ENCODE measurements at regions not wholly inside any gene's neighbourhood (a gene's known extent, or its start where the extent isn't known, plus 50 kb on each side); places are given as distances from the start of the nearest gene placed in this dataset.

DNA sequence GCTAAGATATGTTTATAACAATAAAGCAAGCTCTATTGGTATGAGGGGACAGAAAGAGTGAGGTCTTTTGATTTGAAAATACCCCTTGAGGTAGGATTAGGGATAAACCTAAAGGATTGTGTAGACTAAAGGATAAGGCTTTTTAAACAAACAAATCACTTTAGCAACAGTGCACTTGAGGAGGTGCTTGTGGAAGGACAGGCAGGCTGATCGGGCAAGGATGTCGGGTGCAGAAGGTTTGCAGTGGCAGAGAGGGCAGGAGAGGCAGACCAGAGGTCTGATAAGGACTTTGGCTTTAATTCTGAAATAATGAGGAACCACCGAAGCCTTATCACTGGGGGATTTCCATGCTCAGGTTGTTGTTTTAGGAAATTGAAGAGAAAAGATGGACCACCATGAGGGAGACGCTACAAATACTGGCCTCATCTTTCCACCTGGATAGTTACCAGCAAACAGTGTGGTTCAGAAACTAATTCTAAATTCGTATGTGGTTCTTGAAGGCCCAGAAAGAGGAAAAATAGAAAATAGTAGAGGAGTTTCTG lies 119.5 kb upstream of the KLF6 start:
- DNase-seq, result no peak

- DNase-seq, result no peak
These were observed 117.9 kb upstream of the KLF6 start for GRCh38 chr10:3902809-3903410.

DNA sequence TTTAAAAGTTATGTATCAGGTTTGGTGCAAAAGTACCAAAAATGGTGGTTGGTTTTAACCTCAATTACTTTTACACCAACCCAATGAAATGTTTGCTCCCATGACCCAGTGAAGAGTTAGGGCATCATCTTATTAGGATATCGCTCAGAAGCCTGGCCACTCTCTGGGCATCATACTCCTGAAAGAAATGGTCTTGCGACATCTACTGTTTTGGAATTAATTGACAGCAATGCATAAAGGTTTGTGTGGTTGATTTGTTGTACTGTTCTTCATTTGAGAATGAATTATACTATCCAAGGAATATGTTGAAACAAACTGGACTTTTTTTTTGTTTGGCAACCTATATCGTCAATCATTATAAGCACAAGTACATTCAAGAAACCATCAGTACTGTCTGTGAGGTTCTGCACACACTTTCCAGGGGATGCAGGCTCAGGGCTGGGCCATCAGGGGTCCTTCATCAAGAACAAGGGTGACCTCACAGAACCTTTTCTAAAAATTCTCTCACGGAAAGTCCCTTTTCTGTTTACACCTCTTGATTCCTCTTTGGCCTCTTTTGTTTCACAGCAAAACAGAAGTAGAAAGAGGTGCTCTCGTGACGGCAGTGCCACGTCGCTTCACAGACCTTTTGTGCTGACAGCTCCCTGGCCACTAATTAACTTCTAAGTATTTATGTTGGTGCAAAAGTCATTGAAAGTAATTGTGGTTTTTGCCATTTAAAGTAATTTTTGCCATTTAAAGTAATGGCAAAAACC lies 117.2 kb upstream of the KLF6 start:
- no peak for DNase-seq

DNA sequence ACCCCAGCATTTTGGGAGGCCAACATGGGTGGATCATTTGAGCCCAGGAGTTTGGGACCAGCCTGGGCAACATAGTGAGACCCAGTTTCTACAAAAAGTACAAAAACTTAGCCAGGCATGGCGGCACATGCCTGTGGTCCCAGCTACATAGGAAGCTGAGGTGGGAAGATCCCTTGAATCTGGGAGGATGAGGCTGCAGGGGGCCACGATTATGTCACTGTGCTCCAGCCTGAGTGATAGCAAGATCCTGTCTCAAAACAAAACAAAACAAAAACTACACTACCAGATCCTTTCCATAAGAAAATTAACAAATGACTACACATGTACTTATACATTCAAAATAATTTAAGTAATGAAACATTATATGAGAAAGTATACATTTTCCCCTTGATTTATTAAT lies 116.4 kb upstream of the KLF6 start:
- DNase-seq, result no peak

- DNase-seq, result no peak
These were observed 115.4 kb upstream of the KLF6 start for GRCh38 chr10:3900391-3900790.

GRCh38 chr10:3898821-3899220 lies 113.8 kb upstream of the KLF6 start:
- peak; percentile 87 for DNase-seq

DNA sequence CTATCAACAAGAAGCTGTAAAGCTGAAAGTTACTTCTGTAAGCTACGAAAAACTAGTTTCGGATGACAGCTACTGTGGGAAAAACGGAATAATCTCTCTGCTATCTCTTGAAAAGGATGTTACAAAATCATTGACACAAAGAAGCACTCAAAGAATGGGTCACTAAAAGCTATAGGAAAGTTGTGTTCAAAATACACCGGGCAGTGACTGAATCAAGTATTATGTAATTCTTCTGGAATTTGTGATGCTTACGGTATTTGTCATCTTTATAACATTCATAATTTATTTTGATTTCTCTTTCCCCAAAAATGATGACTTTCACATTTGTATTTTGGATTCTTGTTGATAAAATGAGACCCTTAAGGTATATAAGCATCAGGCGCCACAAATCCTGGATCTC lies 112.1 kb upstream of the KLF6 start:
- no peak for DNase-seq

DNA sequence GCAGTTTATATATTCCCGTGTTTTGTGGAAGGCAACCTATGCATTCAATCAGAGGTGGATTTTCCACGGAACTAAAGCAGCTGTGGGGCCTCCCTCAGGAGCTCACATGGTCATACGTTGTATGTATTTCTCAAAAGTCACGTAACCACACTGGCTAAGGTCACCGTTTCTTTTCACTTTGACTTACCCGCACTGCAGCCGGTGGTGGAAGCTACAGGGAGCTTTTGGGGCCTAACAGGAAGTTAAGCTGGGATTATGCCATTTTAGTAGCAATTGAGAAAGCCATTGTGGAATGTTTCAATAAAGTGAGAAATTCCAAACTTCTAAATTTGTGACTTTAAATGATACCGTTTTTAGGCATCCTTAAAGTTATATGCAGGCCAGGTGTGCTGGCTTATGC lies 111.2 kb upstream of the KLF6 start:
- DNase-seq, result no peak

DNA sequence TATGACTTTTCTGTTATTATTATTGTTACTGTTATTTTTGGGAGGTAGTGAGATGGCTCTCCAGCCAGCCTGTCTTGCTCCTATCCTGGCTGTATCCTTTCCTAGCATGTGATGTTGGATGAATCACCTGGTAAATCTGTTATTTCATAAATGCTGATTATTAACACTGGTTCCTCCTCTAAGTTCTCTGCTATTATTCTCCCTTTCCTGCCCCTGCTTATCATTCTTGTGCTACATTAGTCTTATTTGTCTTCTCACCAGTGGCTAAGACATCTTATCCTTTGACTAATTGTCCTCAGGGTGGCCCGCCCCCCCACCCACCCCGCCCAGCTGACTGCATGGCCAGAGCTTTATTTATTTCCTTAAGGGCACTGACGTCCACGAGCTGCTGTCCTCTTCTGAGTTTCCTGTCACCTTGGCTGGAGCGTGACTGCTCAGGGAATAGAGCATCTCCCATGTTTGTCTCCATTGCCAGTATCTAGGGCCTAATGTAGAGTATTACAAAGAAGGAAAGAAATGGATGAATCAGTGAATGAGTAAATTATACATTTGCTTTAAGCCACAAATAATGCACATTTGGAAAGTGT lies 110.1 kb upstream of the KLF6 start:
- DNase-seq, result no peak

- DNase-seq, result no peak
These were observed 109.0 kb upstream of the KLF6 start for GRCh38 chr10:3893901-3894563.

- no peak for DNase-seq
These were observed 107.7 kb upstream of the KLF6 start for GRCh38 chr10:3892440-3893425.

GRCh38 chr10:3891396-3891795 lies 106.4 kb upstream of the KLF6 start:
- no peak for DNase-seq

- no peak for DNase-seq
These were observed 105.8 kb upstream of the KLF6 start for GRCh38 chr10:3890602-3891352.

DNA sequence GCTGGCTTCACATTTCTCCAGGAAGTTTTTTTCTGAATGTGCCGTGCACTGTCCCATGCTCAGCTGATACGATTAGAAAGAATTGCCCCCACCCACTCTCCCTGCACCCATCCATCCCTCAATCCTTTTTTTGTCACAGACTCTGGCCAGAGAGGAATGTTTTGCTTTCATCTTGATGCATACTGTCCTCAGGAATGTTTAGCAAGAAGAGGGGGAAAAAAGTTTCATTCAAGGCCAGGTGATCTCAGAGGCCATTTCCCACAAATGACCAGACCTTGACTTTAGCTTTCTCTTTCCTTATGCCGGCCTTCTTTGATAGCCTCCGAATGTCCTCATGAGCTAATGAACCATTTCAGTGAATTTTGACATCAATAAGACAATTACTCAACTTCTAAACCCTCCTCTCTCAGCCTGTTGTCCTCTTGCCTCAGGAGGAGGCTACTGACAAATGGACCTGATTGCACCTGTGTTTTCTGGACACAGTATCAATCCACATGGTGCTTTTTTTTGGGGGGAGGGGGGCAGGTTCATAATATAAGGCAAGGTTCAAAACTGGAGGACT lies 105.0 kb upstream of the KLF6 start:
- DNase-seq, result no peak

DNA sequence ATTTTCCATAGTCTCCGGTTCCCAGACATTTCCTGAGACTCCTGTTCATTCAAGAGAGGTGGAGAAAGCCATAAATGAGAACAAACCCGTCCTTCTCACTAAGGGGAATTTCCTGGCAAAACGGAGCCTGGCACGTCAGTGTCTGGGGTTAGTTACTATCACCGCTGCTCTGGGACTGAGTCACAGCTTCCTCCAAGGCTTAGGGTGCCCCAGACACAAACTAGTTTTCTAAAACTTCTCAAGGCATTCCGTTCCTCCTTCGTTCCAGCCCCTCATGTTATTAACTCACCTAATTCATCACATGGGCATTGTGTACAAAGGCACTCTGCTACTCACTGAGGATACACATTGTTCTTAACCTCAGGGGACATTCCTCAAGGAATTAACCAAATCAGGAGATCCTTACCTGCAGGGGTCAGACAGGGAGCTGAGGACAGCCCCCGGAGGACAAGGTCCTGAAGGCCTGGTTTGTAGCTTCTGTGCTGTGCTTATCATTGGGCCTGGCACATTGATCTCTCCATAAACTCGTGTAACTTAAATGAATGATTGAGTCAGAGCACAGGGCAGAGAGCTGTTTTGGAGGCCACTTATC lies 103.0 kb upstream of the KLF6 start:
- DNase-seq, result no peak

GRCh38 chr10:3887404-3887803 lies 102.4 kb upstream of the KLF6 start:
- DNase-seq, result no peak

DNA sequence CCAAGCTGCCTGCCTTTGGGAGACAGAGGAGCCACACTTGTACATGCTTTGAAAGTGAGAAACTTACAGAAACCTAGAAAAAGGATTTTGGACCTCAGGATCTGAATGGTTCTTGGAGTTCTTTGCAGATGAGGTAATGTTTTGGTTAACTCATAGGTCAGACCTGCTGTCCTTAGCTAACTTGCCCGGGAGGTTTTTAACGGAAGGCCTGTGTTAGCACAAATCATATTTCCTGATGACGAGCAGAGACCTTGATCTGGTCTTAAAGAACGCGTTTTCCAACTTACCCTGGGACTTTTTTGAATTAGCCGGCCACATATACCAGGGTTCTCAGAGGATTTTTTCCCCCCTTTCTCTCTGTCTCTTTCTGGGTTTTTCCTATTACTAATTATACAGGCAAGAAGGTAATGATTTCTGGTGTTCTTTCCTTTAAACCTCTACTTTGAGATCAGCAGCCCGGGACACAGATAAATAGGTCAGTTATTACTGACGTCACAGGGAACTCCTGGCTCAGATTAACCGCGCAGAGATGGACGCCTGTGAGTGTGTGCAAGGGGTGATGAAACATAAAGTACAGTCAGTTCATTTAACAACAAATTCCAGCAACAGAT lies 101.7 kb upstream of the KLF6 start:
- no peak for DNase-seq

GRCh38 chr10:3886191-3886590 lies 101.2 kb upstream of the KLF6 start:
- no peak for DNase-seq

DNA sequence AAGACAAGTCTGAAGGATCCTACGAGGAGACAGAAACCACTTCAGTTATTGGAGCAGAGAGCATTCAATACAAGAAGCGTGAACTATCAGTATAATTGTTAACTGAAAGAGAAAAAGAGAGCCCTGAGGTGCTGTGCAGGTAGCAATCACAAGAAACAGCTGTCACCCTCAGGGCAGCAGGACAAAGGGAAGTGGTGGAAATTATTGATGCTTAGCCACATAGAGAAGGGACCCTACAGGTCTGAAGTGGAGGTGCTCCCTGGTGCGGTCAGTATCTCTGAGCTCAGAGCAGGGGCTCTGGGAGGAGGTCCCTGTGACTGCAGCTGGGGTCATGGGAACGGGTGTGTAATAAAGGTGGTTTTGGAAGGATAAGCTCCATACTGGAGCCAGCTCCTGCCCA lies 97.8 kb upstream of the KLF6 start:
- peak; percentile 92 for DNase-seq

- DNase-seq, result no peak
These were observed 96.6 kb upstream of the KLF6 start for GRCh38 chr10:3881622-3882021.
